Gastroesophageal sphincter (tissue), 4 donors: ENCODE measurements at regions not wholly inside any gene's neighbourhood (a gene's known extent, or its start where the extent isn't known, plus 50 kb on each side); places are given as distances from the start of the nearest gene placed in this dataset.
A peak's percentile ranks its signal among the peaks of the same experiment; 100 is the strongest.

Experiments
- ATAC-seq: fragments of 150-250 bp; one replicate; pipeline ENCODE4 v1.9.1; 2016; ENCODE audit warnings: mild to moderate bottlenecking, moderate library complexity
- H3K27ac ChIP-seq, 4 donors: fragments of 200-600 bp; sonication (generic) in 3 of 4; 1 replicate in 3 of 4; 2 replicates in 1 of 4; pipeline ENCODE4 v1.5.1; 2016 to 2019
- H3K27me3 ChIP-seq: fragments of 200-600 bp; sonication (generic); one replicate; pipeline ENCODE4 v1.5.1; 2019
- H3K36me3 ChIP-seq, 2 donors: fragments of 200-600 bp; sonication (generic); one replicate each; pipeline ENCODE4 v1.5.1; 2019; ENCODE audit warnings: control low read depth in 1 of 2
- H3K4me1 ChIP-seq, 3 donors: fragments of 200-600 bp; sonication (generic); 1 replicate in 2 of 3; 2 replicates in 1 of 3; pipeline ENCODE4 v1.5.1; 2016 to 2019; ENCODE audit warnings: control low read depth in 2 of 3
- H3K4me3 ChIP-seq, 2 donors: fragments of 200-600 bp; sonication (generic); one replicate each; pipeline ENCODE4 v1.5.1; 2019; ENCODE audit warnings: mild to moderate bottlenecking in 1 of 2, moderate library complexity in 1 of 2
- H3K9me3 ChIP-seq, 3 donors: fragments of 200-600 bp; sonication (generic); one replicate each; pipeline ENCODE4 v1.5.1; 2017 to 2019; ENCODE audit warnings: control low read depth in 2 of 3
- CTCF ChIP-seq, 4 experiments: fragments of 200-600 bp in 2 of 4; fragments of 450-650 bp in 2 of 4; sonication (generic) in 1 of 4; IDR thresholded peaks; one replicate each; pipeline ENCODE4 v1.5.1; 2017 to 2019; ENCODE audit warnings: antibody characterized with exemption in 4 of 4, mild to moderate bottlenecking in 2 of 4, moderate library complexity in 2 of 4
- EP300 ChIP-seq: sonication (generic); formaldehyde crosslinking; IDR thresholded peaks from one replicate; pipeline ENCODE4 v1.6.1; 2017; ENCODE audit warnings: antibody characterized with exemption, mild to moderate bottlenecking
- POLR2A ChIP-seq, 2 donors: fragments of 450-650 bp; IDR thresholded peaks; one replicate each; pipeline ENCODE4 v1.6.1; 2017; ENCODE audit warnings: antibody characterized with exemption in 2 of 2, mild to moderate bottlenecking in 2 of 2, moderate library complexity in 1 of 2
- POLR2AphosphoS5 ChIP-seq: sonication (generic); formaldehyde crosslinking; IDR thresholded peaks from one replicate; pipeline ENCODE4 v1.6.1; 2017; ENCODE audit warnings: antibody characterized with exemption
- WGBS, 2 donors: methylation state at CpG; one replicate each; pipeline ENCODE4 v1.1.5; 2018; ENCODE audit warnings: low coverage in 1 of 2; 5-methylcytosine and 5-hydroxymethylcytosine counted together

- no peaks in the 10 kb centered on the region for H3K36me3 ChIP-seq
- no peaks in the 10 kb centered on the region for H3K27me3 ChIP-seq
- H3K9me3 ChIP-seq = no peaks in the 10 kb centered on the region
- TF ChIP-seq CTCF (IDR thresholded peaks at IDR 0.05) (peak in 1 of 4 experiments; percentile 15), POLR2AphosphoS5 (no peak)
- H3K27ac ChIP-seq = no peak overlapping the region
- WGBS, 2 donors = 13 to 36% methylated on average over 2 of the region's 2 CpGs
- H3K4me3 ChIP-seq = no peak overlapping the region
- H3K4me1 ChIP-seq = peaks cover 0 to 19% (median 0%) of the 10 kb centered on the region in 3 donors
- ATAC-seq = no peak
Measured at GRCh38 chr13:50268500-50268899, 253.3 kb downstream of the KCNRG start.

GRCh38 chr13:50274181-50274580, 258.9 kb downstream of the KCNRG start:
- Histone ChIP-seq H3K4me3 (no peak overlapping the region), H3K27ac (no peak overlapping the region), H3K9me3 (peaks cover 0 to 8% (median 0%) of the 10 kb centered on the region in 3 donors), H3K4me1 (peaks cover 0 to 2% (median 0%) of the 10 kb centered on the region in 3 donors), H3K27me3 (no peaks in the 10 kb centered on the region), H3K36me3 (no peaks in the 10 kb centered on the region)
- WGBS, 2 donors = 94 to 100% methylated on average over 1 of the region's 1 CpG
- TF ChIP-seq EP300 = no peak
- no peak for TF ChIP-seq POLR2AphosphoS5
- no peak for TF ChIP-seq POLR2A (IDR thresholded peaks at IDR 0.05)
- TF ChIP-seq CTCF (IDR thresholded peaks at IDR 0.05) = no peak
- no peak for ATAC-seq

- peaks cover 0 to 8% (median 0%) of the 10 kb centered on the region in 3 donors for H3K9me3 ChIP-seq
- no peak for ATAC-seq
- WGBS, 2 donors = 75 to 100% methylated on average over 1 of the region's 1 CpG
- H3K4me1 ChIP-seq = no peaks in the 10 kb centered on the region
- TF ChIP-seq POLR2AphosphoS5 (no peak), EP300 (no peak), CTCF (IDR thresholded peaks at IDR 0.05) (no peak), POLR2A (IDR thresholded peaks at IDR 0.05) (no peak)
- H3K27me3 ChIP-seq = no peaks in the 10 kb centered on the region
- no peak overlapping the region for H3K4me3 ChIP-seq
- no peak overlapping the region for H3K27ac ChIP-seq
- H3K36me3 ChIP-seq = no peaks in the 10 kb centered on the region
Measured at GRCh38 chr13:50275392-50276063, 260.3 kb downstream of the KCNRG start.

GRCh38 chr13:50276550-50276949, 261.3 kb downstream of the KCNRG start:
- no peak overlapping the region for H3K4me3 ChIP-seq
- ATAC-seq = no peak
- H3K36me3 ChIP-seq = no peaks in the 10 kb centered on the region
- TF ChIP-seq POLR2A (IDR thresholded peaks at IDR 0.05) (no peak), POLR2AphosphoS5 (no peak), EP300 (no peak), CTCF (IDR thresholded peaks at IDR 0.05) (no peak)
- peaks cover 0 to 8% (median 0%) of the 10 kb centered on the region in 3 donors for H3K9me3 ChIP-seq
- no peaks in the 10 kb centered on the region for H3K4me1 ChIP-seq
- no peak overlapping the region for H3K27ac ChIP-seq
- WGBS, 2 donors = 94 to 100% methylated on average over 2 of the region's 2 CpGs
- no peaks in the 10 kb centered on the region for H3K27me3 ChIP-seq

- Histone ChIP-seq H3K27me3 (no peaks in the 10 kb centered on the region), H3K9me3 (peaks cover 0 to 12% (median 0%) of the 10 kb centered on the region in 3 donors), H3K4me1 (no peaks in the 10 kb centered on the region), H3K36me3 (no peaks in the 10 kb centered on the region), H3K4me3 (no peak overlapping the region), H3K27ac (no peak overlapping the region)
- WGBS, 2 donors = 97% methylated on average over 3 of the region's 6 CpGs; no CpG with 5 or more reads in 1 of the 2 donors
- TF ChIP-seq CTCF (IDR thresholded peaks at IDR 0.05) = no peak
- TF ChIP-seq EP300 = no peak
- TF ChIP-seq POLR2A (IDR thresholded peaks at IDR 0.05) = no peak
- TF ChIP-seq POLR2AphosphoS5 = no peak
- no peak for ATAC-seq
Measured at GRCh38 chr13:50277127-50277526, 261.9 kb downstream of the KCNRG start.
